Kasumi-1 (cell line): ENCODE measurements at regions not wholly inside any gene's neighbourhood (a gene's known extent, or its start where the extent isn't known, plus 50 kb on each side); places are given as distances from the start of the nearest gene placed in this dataset.
"Not testable (repeated sequence)": the region's sequence is repeated elsewhere in the genome, so short reads cannot be mapped to it uniquely, and the experiment has no call there.

Source experiments
- DNase-seq, 2 experiments: peaks; one replicate each; lab custom pipeline; 2025; lab: John Stamatoyannopoulos, UW

GRCh38 chr5:34329201-34329600, 286.2 kb upstream of the C1QTNF3 start:
- not testable (repeated sequence) for DNase-seq

DNA sequence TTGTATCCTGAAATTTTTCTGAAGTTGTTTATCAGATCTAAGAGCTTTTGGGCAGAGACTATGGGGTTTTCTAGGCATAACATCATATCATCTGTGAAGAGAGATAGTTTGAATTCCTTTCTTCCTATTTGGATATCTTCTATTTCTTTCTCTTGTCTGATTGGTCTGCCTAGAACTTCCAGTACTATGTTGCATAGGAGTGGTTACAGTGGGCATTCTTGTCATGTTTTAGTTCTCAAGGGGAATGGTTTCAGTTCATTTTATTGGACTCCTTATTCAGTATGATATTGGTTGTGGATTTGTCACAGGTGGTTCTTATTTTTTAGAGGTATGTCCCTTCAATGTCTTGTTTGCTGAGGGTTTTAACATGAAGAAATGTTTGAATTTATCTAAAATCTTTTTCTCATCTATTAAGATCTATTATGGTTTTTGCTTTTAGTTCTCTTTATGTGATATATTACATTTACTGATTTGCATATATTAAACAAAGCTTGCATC, 286.6 kb upstream of the C1QTNF3 start:
- not testable (repeated sequence) for DNase-seq

DNA sequence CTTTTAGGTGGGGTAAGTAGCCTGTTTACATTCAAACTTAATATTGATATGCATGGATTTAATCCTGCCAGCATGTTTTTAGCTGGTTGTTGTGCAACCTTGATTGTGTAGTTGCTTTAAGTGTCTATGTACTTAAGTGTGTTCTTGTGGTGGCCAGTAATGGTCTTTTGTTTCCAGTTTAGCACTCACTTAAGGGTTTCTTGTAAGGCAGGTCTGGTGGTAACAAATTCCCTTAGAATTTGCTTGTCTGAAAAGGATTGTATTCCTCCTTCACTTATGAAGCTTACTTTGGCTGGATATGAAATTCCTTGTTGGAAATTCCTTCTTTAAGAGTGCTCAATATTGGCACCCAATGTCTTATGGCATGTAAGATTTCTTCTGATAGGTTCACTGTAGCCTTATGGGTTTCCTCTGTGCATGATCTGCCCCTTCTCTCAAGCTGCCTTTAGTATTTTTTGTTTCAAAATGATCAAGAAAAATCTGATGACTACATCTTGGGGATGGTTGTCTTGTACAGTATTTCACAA, 289.0 kb upstream of the C1QTNF3 start:
- not testable (repeated sequence) for DNase-seq

- DNase-seq: not testable (repeated sequence)
Observed at GRCh38 chr5:34339408-34340001, 296.5 kb upstream of the C1QTNF3 start.

DNA sequence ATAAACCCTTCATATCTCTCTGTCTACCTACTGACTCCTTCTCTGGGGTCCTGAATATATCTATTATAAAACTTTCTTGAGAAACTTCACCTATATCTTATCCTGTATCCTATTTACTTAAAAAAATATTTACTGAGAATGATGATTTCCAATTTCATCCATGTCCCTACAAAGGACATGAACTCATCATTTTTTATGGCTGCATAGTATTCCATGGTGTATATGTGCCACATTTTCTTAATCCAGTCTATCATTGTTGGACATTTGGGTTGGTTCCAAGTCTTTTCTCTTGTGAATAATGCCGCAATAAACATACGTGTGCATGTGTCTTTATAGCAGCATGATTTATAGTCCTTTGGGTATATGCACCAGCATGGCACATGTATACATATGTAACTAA, 301.7 kb upstream of the RAI14 start:
- DNase-seq: not testable (repeated sequence)

- DNase-seq: not testable (repeated sequence)
Observed at GRCh38 chr5:34371417-34371816, 284.7 kb upstream of the RAI14 start.

DNA sequence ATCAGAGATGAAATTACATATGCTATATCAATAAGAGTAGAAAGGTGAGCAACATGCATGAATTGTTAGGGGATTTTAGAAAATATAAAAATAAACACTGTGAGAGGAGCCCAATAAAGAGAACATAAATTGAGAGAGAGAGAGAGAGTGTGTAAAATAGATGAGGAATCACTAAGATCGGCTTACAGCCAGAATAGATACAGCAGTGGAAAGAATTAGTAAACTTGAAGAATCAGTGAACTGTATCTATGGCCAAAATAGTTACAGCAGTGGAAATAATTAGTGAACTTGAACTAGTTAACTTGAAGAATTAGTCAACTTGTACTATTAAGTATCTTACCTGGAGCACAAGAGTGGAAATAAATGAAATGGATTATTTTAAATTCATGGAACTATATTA, 284.3 kb upstream of the RAI14 start:
- DNase-seq: not testable (repeated sequence)

DNA sequence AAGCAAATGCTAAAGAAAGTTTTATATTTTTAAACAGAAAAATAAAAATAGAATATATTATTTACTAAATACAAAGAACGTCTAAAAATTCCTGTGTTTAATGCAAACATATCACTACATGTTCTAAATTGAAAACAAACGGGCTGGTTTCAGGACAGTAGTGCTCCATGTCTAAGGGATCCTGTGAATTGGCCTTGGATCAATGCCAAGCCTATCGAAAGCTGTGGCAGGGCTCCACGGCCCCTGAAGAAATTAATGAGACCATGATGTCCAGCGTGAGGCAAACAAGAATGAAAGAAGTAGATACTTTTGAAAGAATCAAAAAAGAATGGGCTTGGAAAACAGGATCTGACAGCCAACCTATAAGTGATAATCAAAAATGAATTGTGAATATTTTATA, 283.4 kb upstream of the RAI14 start:
- DNase-seq: not testable (repeated sequence)

GRCh38 chr5:34377651-34378050, 278.5 kb upstream of the RAI14 start:
- DNase-seq: not testable (repeated sequence)

- not testable (repeated sequence) for DNase-seq
Observed at GRCh38 chr5:34378498-34378897, 277.6 kb upstream of the RAI14 start.

GRCh38 chr5:34388754-34389153, 267.4 kb upstream of the RAI14 start:
- not testable (repeated sequence) for DNase-seq

- no peak for DNase-seq
Observed at GRCh38 chr5:34409373-34409772, 246.8 kb upstream of the RAI14 start.

DNA sequence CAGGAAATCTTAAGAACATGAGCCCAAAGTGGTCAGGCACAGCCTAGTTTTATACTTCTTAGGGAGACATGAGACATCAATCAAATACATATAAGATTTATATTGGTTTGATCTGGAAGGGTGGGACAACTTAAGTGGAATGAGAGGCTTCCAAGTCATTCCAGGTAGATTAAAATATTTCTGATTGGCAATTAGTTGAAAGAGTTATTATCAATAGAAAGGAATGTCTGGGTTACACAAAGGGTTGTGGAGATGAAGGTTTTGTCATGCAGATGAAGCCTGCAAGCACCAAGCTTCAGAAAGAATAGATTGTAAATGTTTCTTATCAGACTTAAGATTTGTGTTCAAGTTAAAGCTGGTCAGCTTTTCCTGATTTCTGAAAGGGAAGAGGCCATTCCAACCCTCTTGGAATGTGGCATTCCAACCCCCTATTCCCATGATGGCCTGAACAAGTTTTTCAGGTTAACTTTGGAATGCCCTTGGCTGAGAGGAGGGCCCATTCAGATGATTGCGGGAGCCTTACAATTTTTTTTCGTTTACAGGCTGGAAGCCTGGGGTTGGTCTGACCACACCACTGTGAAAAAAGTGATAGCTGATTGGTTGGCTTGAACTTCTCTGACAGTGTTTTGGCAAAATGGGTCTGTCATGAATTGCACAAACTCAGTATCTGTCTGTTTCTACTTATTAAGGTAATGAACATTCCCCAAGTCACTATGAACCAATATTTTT, 245.6 kb upstream of the RAI14 start:
- no peak for DNase-seq

DNA sequence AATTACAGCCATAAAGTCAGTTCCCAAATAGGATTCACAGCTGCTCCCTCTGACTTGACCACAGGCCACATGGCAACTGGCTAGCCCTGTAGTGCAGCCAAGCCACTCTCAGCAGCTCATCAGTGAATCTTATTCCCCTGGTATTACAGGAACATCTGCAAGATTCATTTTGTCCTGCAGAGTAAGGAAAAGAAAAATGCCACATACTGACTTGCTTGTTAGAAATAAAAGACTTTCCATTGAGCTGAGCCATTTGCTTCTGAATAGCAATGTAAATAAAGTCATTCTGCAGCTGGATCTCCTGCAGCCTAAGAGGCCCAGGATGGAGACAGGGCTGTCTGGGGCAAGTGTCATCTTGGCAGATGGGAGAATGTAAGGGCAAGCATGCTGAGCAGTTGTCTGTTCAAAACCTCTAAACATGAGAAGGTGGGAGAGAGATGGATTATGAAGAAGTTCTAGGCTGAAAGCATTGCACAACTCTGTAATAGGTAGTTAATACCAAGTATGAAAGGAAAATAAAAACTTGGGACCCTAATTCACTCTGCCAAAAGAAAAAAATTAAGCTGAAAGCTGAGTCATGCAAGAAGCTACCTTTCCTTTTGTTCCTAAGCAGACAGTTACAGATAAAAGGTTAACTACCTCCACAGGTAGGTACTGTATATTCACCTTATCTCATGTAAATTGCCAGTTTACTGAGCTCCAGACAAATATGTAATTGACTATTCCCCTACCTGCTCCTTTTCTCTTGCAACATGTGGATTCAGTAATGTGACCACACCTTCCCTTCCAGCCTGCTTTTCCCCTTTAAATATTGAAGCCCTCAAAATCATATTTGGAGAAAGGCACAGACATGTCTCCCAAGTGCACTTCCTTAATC, 244.4 kb upstream of the RAI14 start:
- DNase-seq: peak in 1 of 2 experiments; percentile 0

DNA sequence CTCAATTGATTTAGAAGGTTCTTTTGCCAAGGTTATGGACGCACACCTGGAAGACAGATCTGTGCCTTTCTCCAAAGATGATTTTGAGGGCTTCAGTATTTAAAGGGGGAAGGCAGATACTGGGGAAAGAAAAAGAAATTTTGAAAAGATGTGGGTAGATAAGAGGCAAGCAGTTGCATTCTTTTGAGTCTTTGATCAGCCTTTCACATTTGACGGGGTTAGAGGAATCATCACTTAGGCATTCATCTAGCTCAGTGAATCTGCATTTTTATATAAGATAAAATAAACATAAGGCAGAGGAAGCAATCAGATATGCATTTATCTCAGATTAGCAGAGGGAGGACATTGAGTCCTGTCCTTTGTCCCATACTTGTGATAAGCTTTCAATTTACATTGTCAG, 243.4 kb upstream of the RAI14 start:
- DNase-seq: no peak

DNA sequence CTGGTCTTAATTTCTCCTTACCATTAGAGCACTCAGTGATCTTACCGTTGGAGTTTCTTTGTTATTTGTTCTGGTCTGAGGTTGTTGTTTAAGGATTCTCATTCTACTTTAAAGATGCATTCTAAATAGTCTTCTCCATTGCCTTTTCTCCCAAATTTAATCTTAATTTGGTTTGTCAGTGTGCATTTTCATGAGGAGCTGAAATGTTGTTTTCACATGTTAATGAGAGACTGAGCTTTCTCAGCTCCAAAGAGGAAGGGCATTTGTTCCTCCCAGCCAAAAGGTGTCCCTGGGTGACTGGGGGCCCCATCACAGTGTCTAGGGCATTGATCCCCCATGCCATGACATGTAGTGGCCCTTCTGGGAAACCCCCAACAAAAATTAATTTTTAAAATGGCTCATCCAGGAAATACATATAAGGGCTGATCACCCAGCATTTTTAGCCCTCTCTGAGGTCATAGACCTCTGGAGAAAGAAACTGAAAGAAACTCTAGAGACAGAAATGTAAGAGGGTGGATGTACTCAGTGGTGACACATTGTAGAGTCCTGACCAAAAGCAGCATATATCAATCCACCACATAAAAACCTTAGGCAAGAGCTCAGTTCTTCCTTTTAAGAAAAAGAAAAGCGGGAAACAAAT, 240.4 kb upstream of the RAI14 start:
- DNase-seq: no peak

DNA sequence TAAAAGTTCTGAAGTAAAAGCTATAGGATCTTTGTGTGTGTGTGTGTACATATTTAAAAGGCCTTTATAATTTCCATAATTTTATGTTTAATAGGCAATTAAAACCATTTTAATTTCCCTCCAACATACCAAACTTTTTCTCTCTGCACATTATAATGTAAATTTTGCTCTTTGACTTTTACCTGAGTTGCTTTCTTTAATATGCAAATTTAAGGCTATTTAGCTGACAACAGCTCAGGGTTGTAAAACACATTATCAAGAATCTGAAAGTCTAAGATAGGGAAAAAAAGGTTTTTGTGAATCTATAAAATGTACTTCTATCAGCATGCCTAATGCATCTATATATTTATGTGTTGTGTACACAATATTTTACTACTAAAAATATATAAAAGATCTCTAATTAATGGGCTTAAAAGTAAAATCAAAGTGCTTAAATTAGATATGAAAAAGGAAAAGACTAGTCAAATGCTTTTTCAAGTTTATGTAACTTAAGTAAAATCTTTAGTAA, 239.6 kb upstream of the RAI14 start:
- no peak for DNase-seq

DNA sequence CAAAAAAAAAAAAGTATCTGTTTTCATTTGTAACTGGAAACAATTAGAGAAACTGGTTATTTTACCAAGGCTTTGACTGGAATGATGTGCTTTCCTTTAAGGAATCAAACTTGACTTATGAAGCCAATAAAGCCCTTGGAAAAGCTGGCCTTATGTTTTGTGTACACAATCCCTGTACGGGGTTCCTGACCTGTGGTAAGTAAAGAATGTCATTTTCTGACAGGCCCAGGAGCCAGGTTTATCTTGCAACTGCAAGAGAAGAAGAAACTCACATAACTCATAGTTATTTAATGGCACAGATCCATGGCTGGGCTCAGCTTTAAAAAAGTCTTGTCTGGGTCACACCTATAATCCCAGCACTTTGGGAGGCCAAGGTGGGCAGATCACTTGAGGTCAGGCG, 235.9 kb upstream of the RAI14 start:
- DNase-seq: not testable (repeated sequence)

DNA sequence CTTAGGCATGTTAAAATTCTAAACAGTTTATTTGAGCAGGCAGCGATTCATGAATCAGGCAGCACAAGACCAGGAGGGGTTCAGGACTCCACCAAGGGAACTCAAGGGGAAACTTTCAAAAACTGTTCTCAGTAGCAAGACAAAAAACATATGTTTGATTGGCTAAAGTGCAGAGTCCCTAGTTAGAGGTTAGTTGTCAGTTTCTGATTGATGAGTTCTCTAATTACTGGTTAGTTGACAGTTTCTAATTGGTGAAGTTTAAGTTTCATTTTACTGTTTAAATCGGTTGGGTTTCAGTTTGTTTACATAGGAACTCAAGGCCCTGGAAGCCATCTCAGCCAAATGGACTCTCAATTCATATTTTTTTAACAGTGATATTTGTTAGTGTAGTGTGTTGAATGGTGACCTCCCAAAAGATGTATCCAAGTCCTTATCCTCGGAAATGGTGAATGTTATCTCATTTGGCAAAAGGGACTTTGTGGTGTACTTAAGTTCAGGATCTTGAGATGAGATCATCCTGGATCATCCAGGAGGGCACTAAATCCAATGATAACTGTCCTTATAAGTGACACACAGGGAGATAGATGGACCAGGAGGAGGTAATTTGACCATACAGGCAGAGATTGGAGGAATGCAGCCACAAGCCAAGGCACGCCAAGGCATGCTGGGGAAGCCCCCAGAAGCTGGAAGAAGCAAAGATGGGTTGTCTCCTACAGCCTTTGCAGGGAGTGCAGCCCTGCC, 219.2 kb upstream of the RAI14 start:
- DNase-seq: no peak

DNA sequence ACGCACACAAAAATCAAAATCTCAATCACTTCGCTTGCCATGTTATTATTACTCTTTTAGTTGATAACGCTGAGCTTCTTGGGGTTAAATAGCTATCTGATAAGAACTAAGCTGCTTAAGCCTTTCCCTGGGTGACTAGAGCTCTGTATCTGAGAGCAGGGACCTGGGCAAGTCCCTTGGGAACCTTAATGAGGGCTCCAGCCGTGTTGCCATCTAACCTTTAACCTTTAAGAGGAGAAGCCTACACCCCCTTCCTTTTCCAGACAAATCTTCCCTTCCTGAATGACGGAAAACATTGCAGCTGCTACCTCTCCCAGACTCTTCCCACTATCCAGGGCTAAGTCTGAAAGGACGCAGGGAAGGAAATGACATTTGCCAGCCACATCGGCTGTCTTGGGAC, 216.5 kb upstream of the RAI14 start:
- no peak for DNase-seq

DNA sequence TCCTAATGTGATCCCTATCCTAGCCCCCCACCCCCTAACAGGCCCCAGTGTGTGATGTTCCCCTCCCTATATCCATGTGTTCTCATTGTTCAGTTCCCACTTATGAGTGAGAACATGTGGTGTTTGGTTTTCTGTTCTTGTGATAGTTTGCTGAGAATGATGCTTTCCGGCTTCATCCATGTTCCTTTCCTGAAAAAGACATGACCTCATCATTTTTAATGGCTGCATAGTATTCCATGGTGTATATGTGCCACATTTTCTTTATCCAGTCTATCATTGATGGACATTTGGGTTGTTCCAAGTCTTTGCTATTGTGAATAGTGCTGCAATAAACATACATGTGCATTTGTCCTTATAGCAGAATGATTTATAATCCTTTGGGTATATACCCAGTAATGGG, 214.4 kb upstream of the RAI14 start:
- DNase-seq: not testable (repeated sequence)
